Kidney epithelial cell (primary cell): ENCODE measurements at regions not wholly inside any gene's neighbourhood (a gene's known extent, or its start where the extent isn't known, plus 50 kb on each side); places are given as distances from the start of the nearest gene placed in this dataset.

Experiments used
- DNase-seq: peaks from one replicate; pipeline ENCODE4 v3.0.0-alpha.2; 2010; ENCODE audit warnings: low read depth
- H3K27me3 ChIP-seq: 2 replicates; pipeline ENCODE4 v1.6.0; 2011; ENCODE audit warnings: low read length; ENCODE audit not compliant: control insufficient read depth, insufficient read depth
- H3K36me3 ChIP-seq: 2 replicates; pipeline ENCODE4 v1.5.1; 2011; ENCODE audit warnings: low read length; ENCODE audit not compliant: control insufficient read depth, insufficient read depth
- H3K4me3 ChIP-seq: 2 replicates; pipeline ENCODE4 v1.5.1; 2011; ENCODE audit warnings: low read depth, mild to moderate bottlenecking, control low read depth, low read length
- TF ChIP-seq, protein P1 (sequence below): IDR thresholded peaks from 2 replicates; pipeline ENCODE4 v1.5.1; 2011; ENCODE audit warnings: mild to moderate bottlenecking, moderate library complexity, low read length, control low read depth, inconsistent platforms; ENCODE audit not compliant: insufficient read depth, poor library complexity, severe bottlenecking

DNA sequence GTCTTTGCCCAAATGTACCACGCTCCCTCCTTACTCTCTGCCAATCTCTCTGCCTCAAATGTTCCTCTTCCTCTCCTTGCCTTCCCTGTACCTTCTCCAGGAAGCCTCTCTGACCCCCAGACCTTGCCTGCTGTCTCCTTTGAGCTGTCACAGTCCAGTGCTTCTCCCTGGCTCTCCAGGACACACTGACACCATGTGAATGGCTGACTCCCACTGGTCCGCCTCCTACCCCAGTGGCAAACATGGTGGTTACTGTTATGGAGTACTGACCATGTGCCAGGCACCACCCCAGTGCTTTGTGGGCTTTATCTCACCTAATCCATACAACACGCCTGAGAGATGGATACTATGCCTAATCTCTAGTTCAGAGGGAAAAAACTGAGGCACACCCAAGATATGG is 141.9 kb downstream of the TPRA1 start:
- Histone ChIP-seq H3K36me3 (no peaks in the 10 kb centered on the region), H3K27me3 (peaks cover 9% of the 10 kb centered on the region), H3K4me3 (no peak overlapping the region)
- DNase-seq, result no peak
- TF ChIP-seq, protein P1, sequence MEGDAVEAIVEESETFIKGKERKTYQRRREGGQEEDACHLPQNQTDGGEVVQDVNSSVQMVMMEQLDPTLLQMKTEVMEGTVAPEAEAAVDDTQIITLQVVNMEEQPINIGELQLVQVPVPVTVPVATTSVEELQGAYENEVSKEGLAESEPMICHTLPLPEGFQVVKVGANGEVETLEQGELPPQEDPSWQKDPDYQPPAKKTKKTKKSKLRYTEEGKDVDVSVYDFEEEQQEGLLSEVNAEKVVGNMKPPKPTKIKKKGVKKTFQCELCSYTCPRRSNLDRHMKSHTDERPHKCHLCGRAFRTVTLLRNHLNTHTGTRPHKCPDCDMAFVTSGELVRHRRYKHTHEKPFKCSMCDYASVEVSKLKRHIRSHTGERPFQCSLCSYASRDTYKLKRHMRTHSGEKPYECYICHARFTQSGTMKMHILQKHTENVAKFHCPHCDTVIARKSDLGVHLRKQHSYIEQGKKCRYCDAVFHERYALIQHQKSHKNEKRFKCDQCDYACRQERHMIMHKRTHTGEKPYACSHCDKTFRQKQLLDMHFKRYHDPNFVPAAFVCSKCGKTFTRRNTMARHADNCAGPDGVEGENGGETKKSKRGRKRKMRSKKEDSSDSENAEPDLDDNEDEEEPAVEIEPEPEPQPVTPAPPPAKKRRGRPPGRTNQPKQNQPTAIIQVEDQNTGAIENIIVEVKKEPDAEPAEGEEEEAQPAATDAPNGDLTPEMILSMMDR, result no peak

DNA sequence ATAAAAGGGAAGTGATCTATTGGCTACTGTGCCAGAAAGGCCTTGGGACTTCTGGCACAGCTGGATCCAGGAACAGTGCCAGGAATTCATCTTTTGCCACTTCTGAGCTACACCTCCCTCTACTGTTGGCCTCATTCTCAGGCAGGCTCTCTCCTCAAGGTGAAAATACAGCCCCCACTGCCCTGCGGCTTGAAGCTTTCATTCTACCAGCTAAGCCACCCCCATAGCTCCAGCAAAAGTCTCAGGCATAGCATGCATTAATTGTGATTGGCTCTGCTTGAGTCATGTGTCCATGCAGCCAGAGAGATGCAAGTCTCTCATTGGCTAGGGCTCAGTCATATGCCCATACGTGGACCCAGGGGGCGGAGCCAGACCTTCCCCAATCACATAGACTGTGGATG is 142.4 kb downstream of the TPRA1 start:
- Histone ChIP-seq H3K4me3 (no peak overlapping the region), H3K36me3 (no peaks in the 10 kb centered on the region), H3K27me3 (peaks cover 8% of the 10 kb centered on the region)
- TF ChIP-seq, protein P1, result no peak
- no peak for DNase-seq

DNA sequence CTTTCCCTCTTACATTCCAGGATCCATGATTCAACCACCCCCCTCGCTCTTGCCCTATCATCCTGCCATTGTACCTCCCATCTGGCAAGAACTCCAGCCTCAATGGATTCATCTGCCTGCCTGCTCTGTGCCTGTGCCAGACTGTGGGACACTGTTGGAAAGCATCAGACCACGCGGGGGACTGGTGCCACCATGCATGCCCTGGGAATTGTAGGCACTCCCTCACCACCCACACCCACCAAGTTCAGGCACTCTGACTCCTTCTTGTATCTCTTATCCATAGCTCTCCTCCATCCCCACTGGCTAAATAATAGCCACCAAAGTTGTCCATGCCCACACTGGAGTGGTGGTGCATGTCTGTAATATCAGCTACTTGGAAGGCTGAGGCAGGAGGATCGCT is 143.8 kb downstream of the TPRA1 start:
- TF ChIP-seq, protein P1, result no peak
- H3K27me3 ChIP-seq, result peaks cover 4% of the 10 kb centered on the region
- no peak for DNase-seq
- no peak overlapping the region for H3K4me3 ChIP-seq
- no peaks in the 10 kb centered on the region for H3K36me3 ChIP-seq

DNA sequence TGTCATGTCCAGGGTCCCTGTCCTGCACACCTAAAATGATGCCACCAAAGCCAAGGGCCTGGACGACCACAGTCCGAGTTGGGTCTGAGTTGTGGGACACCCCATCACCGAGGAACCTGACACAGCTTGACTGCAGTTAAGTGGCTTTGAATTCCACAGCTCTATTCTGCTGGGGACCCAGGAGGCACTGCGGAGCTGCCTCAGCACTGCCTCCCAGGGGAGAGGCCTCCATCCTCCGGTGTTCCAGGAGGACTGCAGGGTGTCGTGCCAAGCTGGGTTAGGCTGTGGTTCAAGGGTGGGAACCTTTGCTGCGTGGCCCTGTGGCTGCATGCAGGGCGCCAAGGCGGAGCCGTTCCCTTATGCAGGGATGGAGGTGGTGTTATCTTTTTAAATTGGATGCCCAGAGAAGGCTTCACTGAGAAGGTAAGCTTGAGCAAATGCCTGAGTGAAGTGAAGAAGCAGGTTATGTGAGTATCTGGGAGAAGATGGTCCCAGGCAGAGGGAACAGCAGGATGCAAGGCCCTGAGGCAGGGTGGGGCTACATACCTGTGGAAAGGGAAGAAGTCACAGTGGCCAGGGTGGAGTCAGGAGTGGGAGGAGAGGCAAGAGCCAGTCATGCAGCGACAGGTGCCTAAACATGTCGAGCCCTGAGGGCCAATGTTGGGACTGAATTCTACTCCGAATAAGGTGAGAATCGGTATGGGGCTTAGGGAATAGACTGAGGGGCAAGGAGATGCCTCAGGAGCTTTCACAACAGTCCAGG is 144.8 kb downstream of the TPRA1 start:
- TF ChIP-seq, protein P1, result no peak
- Histone ChIP-seq H3K27me3 (peaks cover 4% of the 10 kb centered on the region), H3K4me3 (no peak overlapping the region), H3K36me3 (no peaks in the 10 kb centered on the region)
- no peak for DNase-seq

DNA sequence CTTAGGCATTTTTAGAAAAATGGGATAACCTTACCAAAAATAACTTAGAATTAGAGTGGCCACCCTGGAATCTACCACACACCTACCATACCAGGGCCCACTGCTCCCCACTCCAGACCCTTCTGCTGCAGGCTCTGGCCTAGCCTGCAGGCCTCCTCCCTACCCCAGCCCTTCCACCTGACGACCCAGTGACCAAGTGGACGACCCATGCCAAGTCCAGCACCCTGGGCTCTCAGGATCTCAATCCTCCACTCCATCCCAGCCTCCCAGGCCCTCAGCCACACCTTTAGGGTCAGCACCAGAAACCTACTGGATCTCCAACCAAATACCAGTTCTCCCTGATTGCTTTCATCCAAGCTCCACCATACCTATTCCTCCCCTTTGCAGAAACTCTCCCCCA is 145.8 kb downstream of the TPRA1 start:
- H3K4me3 ChIP-seq, result no peak overlapping the region
- TF ChIP-seq, protein P1, result no peak
- DNase-seq, result no peak
- no peaks in the 10 kb centered on the region for H3K36me3 ChIP-seq
- peaks cover 2% of the 10 kb centered on the region for H3K27me3 ChIP-seq
